ENCODE measurements at regions not wholly inside any gene's neighbourhood (a gene's known extent, or its start where the extent isn't known, plus 50 kb on each side); places are given as distances from the start of the nearest gene placed in this dataset.

DNA sequence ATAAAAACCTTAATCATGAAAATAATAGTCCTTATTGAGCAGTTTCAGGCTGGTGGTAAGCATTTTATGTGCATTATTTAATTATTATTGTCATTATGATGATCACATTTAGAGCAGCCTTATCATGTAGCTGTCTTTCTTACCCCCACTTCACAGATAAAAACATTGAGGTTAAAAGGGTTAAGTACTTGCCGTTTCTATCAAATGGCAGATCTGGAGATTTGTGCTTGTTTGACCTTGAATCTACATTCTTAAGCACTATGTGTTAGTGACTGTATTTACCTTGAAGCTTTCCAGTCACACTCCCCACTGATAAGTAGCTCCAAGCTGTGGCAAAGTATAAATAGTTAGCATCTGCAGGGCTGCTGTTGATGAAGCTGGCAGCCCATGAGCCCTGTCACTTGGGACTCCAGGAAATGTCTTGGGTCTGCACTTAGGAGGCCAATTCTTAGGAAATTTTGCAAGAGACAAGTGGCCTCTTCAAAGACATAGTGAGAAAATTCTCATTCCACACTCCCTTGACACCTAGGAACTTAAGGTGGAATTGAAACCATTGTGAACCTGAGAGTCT, 116.8 kb upstream of the AGR3 start:
- TF ChIP-seq, protein P1, sequence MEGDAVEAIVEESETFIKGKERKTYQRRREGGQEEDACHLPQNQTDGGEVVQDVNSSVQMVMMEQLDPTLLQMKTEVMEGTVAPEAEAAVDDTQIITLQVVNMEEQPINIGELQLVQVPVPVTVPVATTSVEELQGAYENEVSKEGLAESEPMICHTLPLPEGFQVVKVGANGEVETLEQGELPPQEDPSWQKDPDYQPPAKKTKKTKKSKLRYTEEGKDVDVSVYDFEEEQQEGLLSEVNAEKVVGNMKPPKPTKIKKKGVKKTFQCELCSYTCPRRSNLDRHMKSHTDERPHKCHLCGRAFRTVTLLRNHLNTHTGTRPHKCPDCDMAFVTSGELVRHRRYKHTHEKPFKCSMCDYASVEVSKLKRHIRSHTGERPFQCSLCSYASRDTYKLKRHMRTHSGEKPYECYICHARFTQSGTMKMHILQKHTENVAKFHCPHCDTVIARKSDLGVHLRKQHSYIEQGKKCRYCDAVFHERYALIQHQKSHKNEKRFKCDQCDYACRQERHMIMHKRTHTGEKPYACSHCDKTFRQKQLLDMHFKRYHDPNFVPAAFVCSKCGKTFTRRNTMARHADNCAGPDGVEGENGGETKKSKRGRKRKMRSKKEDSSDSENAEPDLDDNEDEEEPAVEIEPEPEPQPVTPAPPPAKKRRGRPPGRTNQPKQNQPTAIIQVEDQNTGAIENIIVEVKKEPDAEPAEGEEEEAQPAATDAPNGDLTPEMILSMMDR (IDR thresholded peaks at IDR 0.05), result no peak
- H3K27ac ChIP-seq, result no peak overlapping the region
- no peaks in the 10 kb centered on the region for H3K79me2 ChIP-seq
- H3K36me3 ChIP-seq (ENCODE audit: control insufficient read depth, insufficient read depth, low read length), result no peaks in the 10 kb centered on the region
- no peaks in the 10 kb centered on the region for H3K27me3 ChIP-seq (ENCODE audit: control insufficient read depth, insufficient read depth, low read length)
- no peaks in the 10 kb centered on the region for H3K4me1 ChIP-seq
- H3K9me3 ChIP-seq (ENCODE audit: control insufficient read depth, low read length), result no peaks in the 10 kb centered on the region
- H3K4me3 ChIP-seq (ENCODE audit: low read depth, low read length), result no peak overlapping the region
- no peak overlapping the region for H3K4me2 ChIP-seq (ENCODE audit: low read length)
- no peak overlapping the region for H3K9ac ChIP-seq
- H2AFZ ChIP-seq, result no peak overlapping the region

DNA sequence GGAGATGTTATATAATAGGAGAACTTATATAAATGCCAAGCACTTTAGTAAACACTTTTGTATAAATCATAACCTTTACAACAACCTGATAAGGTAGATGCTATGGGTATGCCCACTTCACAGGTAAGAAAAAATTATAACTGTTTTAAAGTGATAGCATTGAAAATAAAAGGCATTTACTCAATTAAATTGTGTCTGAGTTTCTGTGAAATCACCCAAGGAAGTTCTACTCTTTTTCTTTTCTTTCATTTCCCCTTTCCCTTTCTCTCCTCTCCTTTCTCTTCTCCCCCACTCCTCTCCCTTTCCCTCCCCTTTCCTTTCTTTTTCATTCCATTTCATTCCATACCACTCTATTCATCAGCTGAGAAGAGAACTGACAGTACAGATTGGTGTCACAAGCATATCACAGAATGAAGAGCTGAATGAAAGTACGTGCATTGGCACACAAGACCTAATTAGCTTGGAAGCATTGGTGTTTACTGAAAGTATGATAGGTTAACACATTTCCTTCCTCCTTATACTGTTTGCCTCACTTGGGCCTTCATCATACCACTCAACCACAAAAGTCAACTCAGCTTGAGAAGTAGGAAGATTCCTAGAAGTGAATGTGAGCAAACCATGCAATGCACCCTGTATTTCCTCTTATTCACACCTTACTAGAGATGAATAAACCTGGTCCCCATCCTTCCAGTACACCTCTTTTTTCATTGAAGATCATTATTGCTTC, 117.9 kb upstream of the AGR3 start:
- no peaks in the 10 kb centered on the region for H3K27me3 ChIP-seq (ENCODE audit: control insufficient read depth, insufficient read depth, low read length)
- H3K9ac ChIP-seq, result no peak overlapping the region
- H2AFZ ChIP-seq, result no peak overlapping the region
- H3K79me2 ChIP-seq, result no peaks in the 10 kb centered on the region
- TF ChIP-seq, protein P1 (IDR thresholded peaks at IDR 0.05), result no peak
- H3K9me3 ChIP-seq (ENCODE audit: control insufficient read depth, low read length), result no peaks in the 10 kb centered on the region
- no peak overlapping the region for H3K27ac ChIP-seq
- no peaks in the 10 kb centered on the region for H3K36me3 ChIP-seq (ENCODE audit: control insufficient read depth, insufficient read depth, low read length)
- no peak overlapping the region for H3K4me3 ChIP-seq (ENCODE audit: low read depth, low read length)
- H3K4me1 ChIP-seq, result no peaks in the 10 kb centered on the region
- H3K4me2 ChIP-seq (ENCODE audit: low read length), result no peak overlapping the region

DNA sequence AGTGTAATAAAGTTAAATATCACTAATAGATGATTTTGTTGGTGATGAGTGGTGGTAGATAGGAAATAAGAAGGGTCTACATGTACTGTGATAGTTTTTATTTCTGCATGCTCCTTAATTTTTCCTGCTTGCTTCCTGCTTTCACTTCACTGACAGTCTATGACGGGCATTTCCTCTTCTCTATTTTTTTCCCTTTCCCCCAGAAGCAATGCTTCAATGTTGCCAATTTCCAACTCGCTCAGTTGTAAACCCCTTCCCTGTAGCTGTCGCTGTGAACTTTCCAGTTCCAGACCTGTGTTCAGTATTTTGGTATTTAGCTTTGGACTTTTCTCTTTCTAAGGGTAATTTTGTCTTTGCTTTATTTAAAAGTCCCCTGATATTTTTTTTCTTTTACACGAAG, 123.5 kb upstream of the AGR3 start:
- H3K27ac ChIP-seq, result no peak overlapping the region
- H3K27me3 ChIP-seq (ENCODE audit: control insufficient read depth, insufficient read depth, low read length), result no peaks in the 10 kb centered on the region
- H3K4me2 ChIP-seq (ENCODE audit: low read length), result no peak overlapping the region
- H3K4me3 ChIP-seq (ENCODE audit: low read depth, low read length), result no peak overlapping the region
- H3K9ac ChIP-seq, result no peak overlapping the region
- no peaks in the 10 kb centered on the region for H3K79me2 ChIP-seq
- no peak overlapping the region for H2AFZ ChIP-seq
- no peaks in the 10 kb centered on the region for H3K9me3 ChIP-seq (ENCODE audit: control insufficient read depth, low read length)
- H3K4me1 ChIP-seq, result no peaks in the 10 kb centered on the region
- no peaks in the 10 kb centered on the region for H3K36me3 ChIP-seq (ENCODE audit: control insufficient read depth, insufficient read depth, low read length)
- TF ChIP-seq, protein P1 (IDR thresholded peaks at IDR 0.05), result no peak

DNA sequence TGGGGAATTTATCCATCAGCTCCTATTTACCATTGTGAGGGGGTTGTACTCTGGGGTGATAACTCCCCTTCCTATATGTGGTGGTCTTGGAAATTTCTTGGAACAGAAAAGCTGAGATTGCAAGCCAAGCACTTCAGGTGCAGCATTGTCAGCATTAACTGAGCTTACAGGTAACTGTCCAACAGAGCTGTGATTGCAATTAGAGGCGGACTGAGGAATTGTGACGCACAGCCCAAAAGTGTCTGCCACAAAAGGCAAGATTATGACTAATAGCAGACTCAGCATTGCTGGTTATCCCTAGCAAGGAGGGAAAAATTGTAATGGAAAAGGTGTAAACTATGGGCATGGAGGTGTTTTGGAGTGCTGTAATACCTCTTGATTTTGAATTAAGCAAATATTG, 126.1 kb upstream of the AGR3 start:
- Histone ChIP-seq H3K36me3 (ENCODE audit: control insufficient read depth, insufficient read depth, low read length) (no peaks in the 10 kb centered on the region), H3K9me3 (ENCODE audit: control insufficient read depth, low read length) (no peaks in the 10 kb centered on the region), H2AFZ (no peak overlapping the region), H3K9ac (no peak overlapping the region), H3K4me2 (ENCODE audit: low read length) (no peak overlapping the region), H3K79me2 (no peaks in the 10 kb centered on the region), H3K4me1 (no peaks in the 10 kb centered on the region), H3K27ac (no peak overlapping the region), H3K27me3 (ENCODE audit: control insufficient read depth, insufficient read depth, low read length) (no peaks in the 10 kb centered on the region), H3K4me3 (ENCODE audit: low read depth, low read length) (no peak overlapping the region)
- TF ChIP-seq, protein P1 (IDR thresholded peaks at IDR 0.05), result no peak

Measured in parathyroid adenoma (tissue), 2 donors.